Upper lobe of left lung (tissue), 6 donors: ENCODE measurements at regions not wholly inside any gene's neighbourhood (a gene's known extent, or its start where the extent isn't known, plus 50 kb on each side); places are given as distances from the start of the nearest gene placed in this dataset.

Experiments used
- ATAC-seq, 2 donors: fragments of 200-7000 bp; cut with Tn5 transposase; one replicate each; pipeline ENCODE4 v1.9.1; 2022; ENCODE audit warnings: mild to moderate bottlenecking in 2 of 2, moderate library complexity in 2 of 2; ENCODE audit not compliant: low FRiP score in 2 of 2
- DNase-seq, 2 donors: peaks; one replicate each; pipeline ENCODE4 v3.0.0-alpha.2; 2019 to 2020
- H3K27ac ChIP-seq, 4 donors: fragments of 200-600 bp; sonication (generic); one replicate each; pipeline ENCODE4 v1.5.1; 2016 to 2019
- H3K27me3 ChIP-seq, 4 donors: fragments of 200-600 bp; sonication (generic); one replicate each; pipeline ENCODE4 v1.5.1; 2017 to 2019
- H3K36me3 ChIP-seq, 4 donors: fragments of 200-600 bp; sonication (generic); one replicate each; pipeline ENCODE4 v1.5.1; 2016 to 2019
- H3K4me1 ChIP-seq, 4 donors: fragments of 200-600 bp; sonication (generic); one replicate each; pipeline ENCODE4 v1.5.1; 2018 to 2019
- H3K4me3 ChIP-seq, 4 donors: fragments of 200-600 bp; sonication (generic); one replicate each; pipeline ENCODE4 v1.5.1; 2017 to 2019; ENCODE audit warnings: mild to moderate bottlenecking in 2 of 4, moderate library complexity in 1 of 4
- H3K9me3 ChIP-seq, 4 donors: fragments of 200-600 bp; sonication (generic); one replicate each; pipeline ENCODE4 v1.5.1; 2018 to 2019
- EP300 ChIP-seq, 4 donors: sonication (generic); formaldehyde crosslinking; IDR thresholded peaks; one replicate each; pipeline ENCODE4 v1.5.1; 2017; ENCODE audit warnings: antibody characterized with exemption in 4 of 4, control low read depth in 2 of 4
- POLR2A ChIP-seq, 4 donors: fragments of 450-650 bp; IDR thresholded peaks; one replicate each; pipeline ENCODE4 v1.5.1; 2016 to 2017; ENCODE audit warnings: antibody characterized with exemption in 4 of 4, mild to moderate bottlenecking in 2 of 4
- POLR2AphosphoS5 ChIP-seq, 2 donors: sonication (generic); formaldehyde crosslinking; IDR thresholded peaks; one replicate each; pipeline ENCODE4 v1.5.1; 2017; ENCODE audit warnings: antibody characterized with exemption in 2 of 2
- WGBS, 2 donors: methylation state at CpG; one replicate each; pipeline ENCODE4 v1.1.5; 2017 to 2018; 5-methylcytosine and 5-hydroxymethylcytosine counted together
- TF ChIP-seq, protein P1 (sequence below), 6 experiments: fragments of 450-650 bp in 4 of 6; fragments of 200-600 bp in 2 of 6; sonication (generic) in 2 of 6; IDR thresholded peaks; one replicate each; pipeline ENCODE4 v1.5.1; 2016 to 2019; ENCODE audit warnings: antibody characterized with exemption in 6 of 6
- donor health status: DM: no; HTN: no; CAD: no; lungs with moderate emphysema.
- donor health status: DM: no; HTN: yes; CAD: no; lungs with severe emphysema.

DNA sequence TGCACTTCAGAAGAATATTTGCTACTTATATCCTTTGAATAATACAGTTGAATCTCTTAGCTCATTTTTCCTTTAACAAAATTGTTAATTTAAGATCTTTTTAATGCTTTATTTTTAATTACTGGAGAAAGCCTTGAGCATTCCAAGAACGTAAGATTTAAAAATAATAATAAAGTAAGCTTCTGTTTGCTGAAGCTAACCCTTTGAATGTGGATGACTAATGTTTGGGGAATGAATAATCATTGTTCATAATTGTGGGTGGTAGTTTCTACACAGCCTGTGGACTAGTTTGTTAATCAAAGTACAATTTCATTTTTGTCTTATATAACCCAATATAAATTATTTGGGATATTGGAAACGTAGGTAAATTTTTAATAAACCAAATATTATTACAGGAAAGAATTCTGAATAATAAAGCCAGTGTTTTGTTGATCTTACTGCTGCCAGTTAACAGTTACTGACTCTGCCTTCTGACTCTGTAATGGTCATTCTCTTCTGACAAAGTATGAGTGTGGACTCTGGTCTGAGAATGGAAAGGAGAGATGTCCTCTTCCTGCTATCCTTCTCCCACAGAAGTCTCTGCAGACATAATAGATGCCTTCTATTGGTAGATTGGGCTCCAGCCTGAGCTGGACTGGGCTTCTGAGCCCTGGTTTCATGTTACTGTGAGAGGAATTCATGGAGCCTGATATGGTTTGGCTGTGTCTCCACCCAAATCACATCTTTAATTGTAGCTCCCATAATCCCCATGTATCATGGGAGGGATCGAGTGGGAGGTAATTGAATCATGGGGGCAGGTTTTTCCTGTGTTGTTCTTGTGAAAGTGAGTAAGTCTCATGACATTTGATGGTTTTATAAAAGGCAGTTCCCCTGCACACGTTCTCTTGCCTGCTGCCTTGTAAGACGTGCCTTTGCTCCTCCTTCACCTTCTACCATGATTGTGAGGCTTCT, 292.7 kb upstream of the SLC39A10 start:
- no peaks in the 10 kb centered on the region for H3K36me3 ChIP-seq
- H3K27me3 ChIP-seq: no peaks in the 10 kb centered on the region
- no peak for DNase-seq
- H3K27ac ChIP-seq: no peak overlapping the region
- no peak for ATAC-seq
- 69 to 79% methylated on average over 5 of the region's 5 CpGs for WGBS, 2 donors
- no peaks in the 10 kb centered on the region for H3K9me3 ChIP-seq
- no peaks in the 10 kb centered on the region for H3K4me1 ChIP-seq
- no peak for TF ChIP-seq POLR2A (IDR thresholded peaks at IDR 0.05)
- no peak for TF ChIP-seq EP300 (IDR thresholded peaks at IDR 0.05)
- no peak for TF ChIP-seq POLR2AphosphoS5 (IDR thresholded peaks at IDR 0.05)
- TF ChIP-seq, protein P1, sequence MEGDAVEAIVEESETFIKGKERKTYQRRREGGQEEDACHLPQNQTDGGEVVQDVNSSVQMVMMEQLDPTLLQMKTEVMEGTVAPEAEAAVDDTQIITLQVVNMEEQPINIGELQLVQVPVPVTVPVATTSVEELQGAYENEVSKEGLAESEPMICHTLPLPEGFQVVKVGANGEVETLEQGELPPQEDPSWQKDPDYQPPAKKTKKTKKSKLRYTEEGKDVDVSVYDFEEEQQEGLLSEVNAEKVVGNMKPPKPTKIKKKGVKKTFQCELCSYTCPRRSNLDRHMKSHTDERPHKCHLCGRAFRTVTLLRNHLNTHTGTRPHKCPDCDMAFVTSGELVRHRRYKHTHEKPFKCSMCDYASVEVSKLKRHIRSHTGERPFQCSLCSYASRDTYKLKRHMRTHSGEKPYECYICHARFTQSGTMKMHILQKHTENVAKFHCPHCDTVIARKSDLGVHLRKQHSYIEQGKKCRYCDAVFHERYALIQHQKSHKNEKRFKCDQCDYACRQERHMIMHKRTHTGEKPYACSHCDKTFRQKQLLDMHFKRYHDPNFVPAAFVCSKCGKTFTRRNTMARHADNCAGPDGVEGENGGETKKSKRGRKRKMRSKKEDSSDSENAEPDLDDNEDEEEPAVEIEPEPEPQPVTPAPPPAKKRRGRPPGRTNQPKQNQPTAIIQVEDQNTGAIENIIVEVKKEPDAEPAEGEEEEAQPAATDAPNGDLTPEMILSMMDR (IDR thresholded peaks at IDR 0.05): no peak
- no peak overlapping the region for H3K4me3 ChIP-seq

DNA sequence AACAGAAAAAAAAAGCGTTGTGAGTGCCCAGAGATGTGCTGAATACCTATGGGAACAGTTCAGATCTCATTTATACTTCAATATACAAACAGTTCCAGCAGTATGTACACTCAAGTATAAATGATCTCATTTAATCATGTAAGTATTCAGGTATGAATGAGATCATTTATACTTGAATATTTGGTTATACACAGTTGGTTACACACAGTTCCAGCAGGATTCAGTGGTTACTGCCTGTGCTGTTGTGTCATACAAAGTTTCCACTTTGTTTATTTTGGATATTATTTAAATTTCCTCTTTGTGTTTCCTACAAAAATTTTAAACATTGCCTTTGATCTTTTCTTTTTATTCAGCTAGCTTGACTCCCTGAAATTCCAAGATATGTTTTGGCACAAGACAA, 293.5 kb upstream of the SLC39A10 start:
- TF ChIP-seq POLR2A (IDR thresholded peaks at IDR 0.05) (no peak), POLR2AphosphoS5 (IDR thresholded peaks at IDR 0.05) (no peak), EP300 (IDR thresholded peaks at IDR 0.05) (no peak)
- TF ChIP-seq, protein P1 (IDR thresholded peaks at IDR 0.05): no peak
- Histone ChIP-seq H3K9me3 (no peaks in the 10 kb centered on the region), H3K36me3 (no peaks in the 10 kb centered on the region), H3K4me3 (no peak overlapping the region), H3K4me1 (no peaks in the 10 kb centered on the region), H3K27me3 (no peaks in the 10 kb centered on the region), H3K27ac (no peak overlapping the region)
- ATAC-seq (peak in 1 of 2 donors; percentile 51), DNase-seq (no peak)
- WGBS, 2 donors: 89 to 100% methylated on average over 1 of the region's 1 CpG

DNA sequence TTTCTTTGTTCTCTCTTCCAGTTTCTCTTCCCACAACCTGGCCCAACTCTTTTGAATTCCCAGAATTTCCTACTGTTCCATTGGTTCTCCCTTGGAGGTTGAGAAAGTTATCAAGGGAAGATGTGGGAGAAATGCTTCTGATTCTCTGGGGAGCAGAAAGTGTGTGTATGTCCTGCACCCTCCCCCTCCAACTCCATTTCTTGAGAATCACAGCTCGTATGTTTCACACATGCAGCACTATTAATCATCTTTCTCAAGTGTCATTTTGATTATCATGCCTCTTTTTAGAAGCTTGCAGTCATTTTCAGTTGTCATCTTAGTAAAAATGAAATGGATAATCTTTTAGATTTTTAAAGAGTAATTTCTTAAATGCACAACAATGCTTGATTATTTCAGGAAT, 296.8 kb upstream of the SLC39A10 start:
- H3K4me3 ChIP-seq: no peak overlapping the region
- no peak for ATAC-seq
- H3K27me3 ChIP-seq: no peaks in the 10 kb centered on the region
- H3K27ac ChIP-seq: no peak overlapping the region
- no peaks in the 10 kb centered on the region for H3K4me1 ChIP-seq
- H3K36me3 ChIP-seq: no peaks in the 10 kb centered on the region
- TF ChIP-seq POLR2A (IDR thresholded peaks at IDR 0.05) (no peak), EP300 (IDR thresholded peaks at IDR 0.05) (no peak), POLR2AphosphoS5 (IDR thresholded peaks at IDR 0.05) (no peak)
- TF ChIP-seq, protein P1 (IDR thresholded peaks at IDR 0.05): no peak
- WGBS, 2 donors: 71 to 74% methylated on average over 1 of the region's 1 CpG
- DNase-seq: no peak
- H3K9me3 ChIP-seq: peaks cover 0 to 5% (median 0%) of the 10 kb centered on the region in 4 donors

DNA sequence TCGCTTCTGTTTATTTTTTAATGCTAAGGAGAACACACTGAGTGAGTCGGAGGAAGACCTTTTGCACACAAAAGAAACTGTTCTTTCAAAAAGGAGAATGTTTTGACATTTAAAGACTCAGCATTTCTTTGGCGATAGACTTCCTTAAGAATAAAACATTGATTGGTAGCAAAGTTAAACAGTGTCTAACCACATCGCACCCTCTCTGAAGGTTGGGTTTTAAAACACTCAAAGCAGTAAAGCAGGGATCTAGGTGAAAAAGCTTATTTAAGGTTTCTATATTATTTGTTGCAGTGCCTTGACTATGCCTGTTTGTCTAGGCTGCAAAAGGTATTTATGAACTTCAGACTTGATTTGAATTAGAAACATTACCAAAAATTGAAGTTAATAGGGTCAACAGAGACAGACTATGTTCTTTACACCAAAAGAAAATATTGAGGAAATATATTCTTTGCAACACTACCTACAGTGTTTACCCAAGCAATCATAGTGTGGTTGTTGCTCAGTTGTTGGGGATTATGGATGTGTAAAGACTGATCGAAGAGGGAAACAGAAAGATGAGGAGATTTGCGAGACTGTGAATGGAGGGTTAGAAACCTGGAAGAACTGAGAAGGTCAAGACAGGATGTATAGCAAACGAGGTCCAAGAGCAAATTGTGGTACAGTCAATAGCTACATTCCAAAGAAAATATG, 297.8 kb upstream of the SLC39A10 start:
- no peak for DNase-seq
- H3K4me1 ChIP-seq: no peaks in the 10 kb centered on the region
- no peaks in the 10 kb centered on the region for H3K27me3 ChIP-seq
- peaks cover 0 to 5% (median 0%) of the 10 kb centered on the region in 4 donors for H3K9me3 ChIP-seq
- H3K36me3 ChIP-seq: no peaks in the 10 kb centered on the region
- H3K4me3 ChIP-seq: no peak overlapping the region
- no peak for ATAC-seq
- no peak for TF ChIP-seq POLR2A (IDR thresholded peaks at IDR 0.05)
- H3K27ac ChIP-seq: no peak overlapping the region
- WGBS, 2 donors: 61 to 69% methylated on average over 7 of the region's 7 CpGs

DNA sequence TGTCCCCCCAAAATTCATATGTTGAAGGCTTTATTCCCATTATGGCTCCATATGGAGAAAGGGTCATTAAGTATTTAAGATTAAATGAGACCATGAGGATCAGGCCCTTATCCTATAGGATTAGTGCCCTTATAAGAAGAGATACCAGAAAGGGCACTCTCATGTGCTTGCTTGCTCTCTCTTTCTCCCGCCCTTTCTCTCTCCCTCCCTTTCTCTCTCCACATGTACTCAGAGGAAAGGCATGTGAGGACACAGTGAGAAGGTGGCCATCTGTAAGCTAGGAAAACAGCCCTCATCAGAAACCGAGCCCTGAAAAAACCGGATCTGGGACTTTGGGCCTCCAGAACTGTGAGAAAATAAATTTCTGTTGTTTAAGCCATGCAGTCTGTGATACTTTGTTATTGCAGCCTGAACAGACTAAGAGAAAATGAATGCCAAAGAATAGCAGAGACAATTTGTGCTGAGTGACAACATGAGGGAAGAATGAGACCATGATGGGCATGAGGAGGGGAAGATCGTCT, 300.0 kb upstream of the SLC39A10 start:
- TF ChIP-seq POLR2A (IDR thresholded peaks at IDR 0.05) (no peak), POLR2AphosphoS5 (IDR thresholded peaks at IDR 0.05) (no peak), EP300 (IDR thresholded peaks at IDR 0.05) (no peak)
- TF ChIP-seq, protein P1 (IDR thresholded peaks at IDR 0.05): no peak
- no peak for DNase-seq
- Histone ChIP-seq H3K4me3 (no peak overlapping the region), H3K4me1 (no peaks in the 10 kb centered on the region), H3K36me3 (no peaks in the 10 kb centered on the region), H3K9me3 (peaks cover 0 to 5% (median 0%) of the 10 kb centered on the region in 4 donors), H3K27ac (no peak overlapping the region), H3K27me3 (no peaks in the 10 kb centered on the region)
- ATAC-seq: no peak
- WGBS, 2 donors: 93 to 95% methylated on average over 4 of the region's 4 CpGs
